Duodenal mucosa (tissue), 2 donors: ENCODE measurements at regions not wholly inside any gene's neighbourhood (a gene's known extent, or its start where the extent isn't known, plus 50 kb on each side); places are given as distances from the start of the nearest gene placed in this dataset.
A peak's percentile ranks its signal among the peaks of the same experiment; 100 is the strongest.
"Not testable (repeated sequence)": the region's sequence is repeated elsewhere in the genome, so short reads cannot be mapped to it uniquely, and the experiment has no call there.

ENCODE experiments used
- H3K27ac ChIP-seq: one replicate; pipeline ENCODE4 v1.7.0; 2013; ENCODE audit warnings: low read depth, low read length
- H3K27me3 ChIP-seq, 2 donors: one replicate each; pipeline ENCODE4 v1.7.0; 2013; ENCODE audit warnings: low read length in 2 of 2, control low read depth in 1 of 2; ENCODE audit not compliant: insufficient read depth in 2 of 2, control insufficient read depth in 1 of 2
- H3K36me3 ChIP-seq, 2 donors: one replicate each; pipeline ENCODE4 v1.7.0; 2013; ENCODE audit warnings: low read length in 2 of 2, control low read depth in 1 of 2; ENCODE audit not compliant: insufficient read depth in 2 of 2, control insufficient read depth in 1 of 2
- H3K4me1 ChIP-seq, 2 donors: one replicate each; pipeline ENCODE4 v1.7.0; 2013; ENCODE audit warnings: low read length in 2 of 2, control low read depth in 1 of 2; ENCODE audit not compliant: insufficient read depth in 2 of 2, control insufficient read depth in 1 of 2
- H3K4me3 ChIP-seq, 2 donors: one replicate each; pipeline ENCODE4 v1.7.0; 2013; ENCODE audit warnings: low read length in 2 of 2, low read depth in 1 of 2
- H3K9ac ChIP-seq, 2 donors: one replicate each; pipeline ENCODE4 v1.7.0; 2013; ENCODE audit warnings: low read length in 2 of 2, low read depth in 1 of 2
- H3K9me3 ChIP-seq, 2 donors: one replicate each; pipeline ENCODE4 v1.7.0; 2013; ENCODE audit warnings: low read length in 2 of 2, control low read depth in 1 of 2; ENCODE audit not compliant: control insufficient read depth in 1 of 2

GRCh38 chr3:66652100-66652499 is 151.3 kb upstream of the LRIG1 start:
- not testable (repeated sequence) for H3K36me3 ChIP-seq, H3K4me1 ChIP-seq, H3K9ac ChIP-seq, H3K27ac ChIP-seq, H3K4me3 ChIP-seq, H3K27me3 ChIP-seq, H3K9me3 ChIP-seq

DNA sequence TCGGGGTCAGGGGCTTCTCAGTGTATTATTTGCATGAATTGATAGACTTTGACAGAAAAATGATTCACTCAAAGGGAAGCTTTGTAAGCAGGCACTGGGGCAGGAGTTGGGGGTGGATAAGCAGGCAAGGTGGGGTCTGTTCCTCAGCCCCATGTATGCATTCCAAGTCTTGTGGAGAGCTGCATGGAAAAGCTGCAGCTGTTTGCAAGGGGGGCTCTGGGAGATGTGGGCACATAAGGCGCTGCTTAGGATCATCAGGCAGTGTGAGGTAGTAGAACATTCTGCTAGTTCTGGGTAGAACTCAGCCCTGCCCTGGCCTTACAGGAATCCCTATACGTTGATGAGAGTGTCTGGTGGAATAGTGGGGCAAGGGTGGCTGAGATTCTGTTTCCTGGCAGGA is 154.2 kb upstream of the LRIG1 start:
- Histone ChIP-seq H3K4me1 (no peaks in the 10 kb centered on the region), H3K4me3 (no peak overlapping the region), H3K27me3 (no peaks in the 10 kb centered on the region), H3K9me3 (no peaks in the 10 kb centered on the region), H3K36me3 (no peaks in the 10 kb centered on the region), H3K9ac (no peak overlapping the region), H3K27ac (no peak overlapping the region)

GRCh38 chr3:66655671-66656070 is 154.8 kb upstream of the LRIG1 start:
- Histone ChIP-seq H3K9me3 (no peaks in the 10 kb centered on the region), H3K27ac (no peak overlapping the region), H3K4me3 (no peak overlapping the region), H3K36me3 (no peaks in the 10 kb centered on the region), H3K27me3 (no peaks in the 10 kb centered on the region), H3K4me1 (no peaks in the 10 kb centered on the region), H3K9ac (no peak overlapping the region)

GRCh38 chr3:66656609-66657008 is 155.8 kb upstream of the LRIG1 start:
- Histone ChIP-seq H3K4me1 (no peaks in the 10 kb centered on the region), H3K9ac (no peak overlapping the region), H3K27ac (no peak overlapping the region), H3K9me3 (no peaks in the 10 kb centered on the region), H3K4me3 (no peak overlapping the region), H3K36me3 (no peaks in the 10 kb centered on the region), H3K27me3 (no peaks in the 10 kb centered on the region)

GRCh38 chr3:66659056-66659455 is 158.2 kb upstream of the LRIG1 start:
- Histone ChIP-seq H3K36me3 (no peaks in the 10 kb centered on the region), H3K4me1 (no peaks in the 10 kb centered on the region), H3K9ac (no peak overlapping the region), H3K9me3 (no peaks in the 10 kb centered on the region), H3K27ac (no peak overlapping the region), H3K4me3 (no peak overlapping the region), H3K27me3 (no peaks in the 10 kb centered on the region)

GRCh38 chr3:66661628-66662027 is 160.8 kb upstream of the LRIG1 start:
- Histone ChIP-seq H3K4me1 (peaks cover 10 to 20% of the 10 kb centered on the region in 2 donors), H3K9ac (no peak overlapping the region), H3K9me3 (no peaks in the 10 kb centered on the region), H3K27ac (no peak overlapping the region), H3K27me3 (no peaks in the 10 kb centered on the region), H3K4me3 (no peak overlapping the region), H3K36me3 (no peaks in the 10 kb centered on the region)

- H3K27ac ChIP-seq, result no peak overlapping the region
- H3K27me3 ChIP-seq, result no peaks in the 10 kb centered on the region
- H3K4me1 ChIP-seq, result peaks cover 15 to 28% of the 10 kb centered on the region in 2 donors
- H3K9me3 ChIP-seq, result no peaks in the 10 kb centered on the region
- H3K4me3 ChIP-seq, result no peak overlapping the region
- H3K36me3 ChIP-seq, result no peaks in the 10 kb centered on the region
- H3K9ac ChIP-seq, result no peak overlapping the region
Observed at GRCh38 chr3:66662894-66663293, 162.1 kb upstream of the LRIG1 start.

GRCh38 chr3:66665021-66665695 is 164.3 kb upstream of the LRIG1 start:
- H3K9ac ChIP-seq, result no peak overlapping the region
- no peaks in the 10 kb centered on the region for H3K36me3 ChIP-seq
- no peak overlapping the region for H3K27ac ChIP-seq
- H3K9me3 ChIP-seq, result no peaks in the 10 kb centered on the region
- H3K4me3 ChIP-seq, result peak overlapping the region in 1 of 2 donors; percentile 19
- peaks cover 15 to 28% of the 10 kb centered on the region in 2 donors for H3K4me1 ChIP-seq
- H3K27me3 ChIP-seq, result no peaks in the 10 kb centered on the region

DNA sequence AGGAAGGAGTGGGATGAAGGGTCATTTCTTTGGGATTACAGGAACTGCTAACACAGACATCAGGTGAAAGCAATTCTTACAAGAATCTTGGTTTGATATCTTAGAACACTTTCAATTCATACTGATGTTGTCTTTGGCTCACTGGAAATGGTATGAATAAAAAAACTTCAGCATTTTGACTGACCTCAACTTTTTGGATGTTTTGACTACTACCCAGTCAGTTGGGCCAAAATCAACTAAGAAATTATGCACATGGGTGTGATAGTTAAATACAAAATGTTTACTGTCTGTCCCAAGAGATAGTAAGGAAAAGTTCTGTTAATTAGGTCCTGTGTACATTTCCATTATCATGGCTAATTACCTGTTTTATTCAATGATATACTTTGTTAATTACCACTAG is 165.5 kb upstream of the LRIG1 start:
- no peaks in the 10 kb centered on the region for H3K9me3 ChIP-seq

DNA sequence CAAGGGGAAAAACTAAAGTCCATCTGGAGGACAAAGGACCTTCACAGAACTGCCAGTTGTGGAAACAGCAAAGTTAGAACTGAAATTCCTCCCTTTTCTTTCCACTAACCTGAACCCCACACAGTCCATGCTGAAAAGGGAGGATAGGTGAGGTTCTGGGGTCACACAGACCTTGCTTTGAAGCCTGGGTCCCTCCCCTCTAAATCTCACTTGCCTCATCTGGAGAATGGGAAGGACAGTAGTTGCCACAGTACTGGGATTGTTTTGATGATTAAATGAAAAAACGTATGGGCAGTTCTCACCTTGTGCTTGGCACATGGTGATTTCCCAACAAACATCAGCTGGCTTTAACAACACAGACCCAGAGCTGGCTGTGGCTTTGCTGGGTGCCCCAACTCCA is 166.4 kb upstream of the LRIG1 start:
- Histone ChIP-seq H3K4me3 (no peak overlapping the region), H3K27ac (no peak overlapping the region), H3K36me3 (no peaks in the 10 kb centered on the region), H3K4me1 (peaks cover 15 to 28% of the 10 kb centered on the region in 2 donors), H3K9me3 (no peaks in the 10 kb centered on the region), H3K9ac (no peak overlapping the region), H3K27me3 (no peaks in the 10 kb centered on the region)

More for the DNA sequence above, 165.5 kb upstream of the LRIG1 start:
- peaks cover 15 to 28% of the 10 kb centered on the region in 2 donors for H3K4me1 ChIP-seq
- H3K27ac ChIP-seq, result no peak overlapping the region
- no peak overlapping the region for H3K9ac ChIP-seq
- no peaks in the 10 kb centered on the region for H3K36me3 ChIP-seq
- no peaks in the 10 kb centered on the region for H3K27me3 ChIP-seq
- no peak overlapping the region for H3K4me3 ChIP-seq

GRCh38 chr3:66671291-66671690 is 170.5 kb upstream of the LRIG1 start:
- no peak overlapping the region for H3K9ac ChIP-seq
- no peaks in the 10 kb centered on the region for H3K36me3 ChIP-seq
- no peak overlapping the region for H3K27ac ChIP-seq
- H3K4me1 ChIP-seq, result peaks cover 5 to 11% of the 10 kb centered on the region in 2 donors
- no peaks in the 10 kb centered on the region for H3K27me3 ChIP-seq
- H3K9me3 ChIP-seq, result no peaks in the 10 kb centered on the region
- H3K4me3 ChIP-seq, result no peak overlapping the region
